ENCODE measurements at regions not wholly inside any gene's neighbourhood (a gene's known extent, or its start where the extent isn't known, plus 50 kb on each side); places are given as distances from the start of the nearest gene placed in this dataset.

GRCh38 chr17:79509490-79509889, 101.4 kb downstream of the RBFOX3 start:
- TF ChIP-seq EZH2 (IDR thresholded peaks at IDR 0.05; ENCODE audit: insufficient read depth, poor library complexity, severe bottlenecking) = no peak
- TF ChIP-seq EZH2phosphoT487 (IDR thresholded peaks at IDR 0.05; ENCODE audit: insufficient read depth, low read depth) = no peak

All from GM23248 (cell line).